HG03439 (cell line): ENCODE measurements at regions not wholly inside any gene's neighbourhood (a gene's known extent, or its start where the extent isn't known, plus 50 kb on each side); places are given as distances from the start of the nearest gene placed in this dataset.

Experiments used
- ATAC-seq: cut with Tn5 transposase; IDR thresholded peaks from one replicate; pipeline ENCODE4 v1.9.1; 2021; ENCODE audit warnings: mild to moderate bottlenecking, moderate library complexity; ENCODE audit not compliant: unreplicated experiment

- ATAC-seq = no peak
Observed at GRCh38 chr10:43772171-43772570, 123.5 kb upstream of the ZNF32 start.

DNA sequence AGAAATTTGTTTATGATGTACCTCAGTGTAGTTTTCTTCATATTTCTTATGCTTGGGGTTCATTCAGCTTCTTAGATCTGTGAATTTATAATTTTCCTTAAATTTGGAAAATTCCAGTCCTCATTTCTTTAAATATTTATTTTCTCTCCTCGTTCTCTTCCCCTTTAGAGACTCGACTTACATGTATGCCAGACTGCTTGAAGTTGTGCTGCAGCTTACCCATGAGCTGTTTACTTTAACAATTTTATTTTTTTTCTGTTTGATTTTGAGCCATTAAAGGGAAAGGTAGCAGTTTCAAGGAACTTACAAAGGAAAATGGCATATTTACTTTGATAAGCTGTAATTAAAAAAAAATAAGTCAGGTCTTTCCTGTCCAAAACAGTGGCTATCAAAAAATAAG lies 123.0 kb upstream of the ZNF32 start:
- no peak for ATAC-seq

GRCh38 chr10:43765516-43765915 lies 116.8 kb upstream of the ZNF32 start:
- ATAC-seq = no peak

DNA sequence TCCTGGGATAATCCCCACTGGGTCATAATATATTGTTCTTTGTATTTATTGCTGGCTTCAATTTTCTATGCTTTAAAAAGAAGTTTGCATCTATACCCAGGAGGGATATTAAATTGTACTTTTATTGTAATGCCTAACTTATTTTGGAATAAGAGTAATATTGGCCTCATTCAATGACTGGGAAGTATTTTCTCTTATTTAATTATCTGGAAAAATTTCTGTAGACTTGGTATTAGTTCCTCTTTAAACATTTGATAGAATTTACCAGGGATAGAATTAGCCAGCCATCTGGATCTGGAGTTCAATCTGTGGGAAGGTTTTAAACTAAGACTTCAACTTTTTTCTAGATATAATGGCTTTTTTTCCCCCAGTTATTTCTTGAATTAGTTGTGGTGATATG lies 115.2 kb upstream of the ZNF32 start:
- no peak for ATAC-seq

GRCh38 chr10:43760514-43760913 lies 111.8 kb upstream of the ZNF32 start:
- ATAC-seq = no peak

- no peak for ATAC-seq
Observed at GRCh38 chr10:43759216-43759615, 110.5 kb upstream of the ZNF32 start.

DNA sequence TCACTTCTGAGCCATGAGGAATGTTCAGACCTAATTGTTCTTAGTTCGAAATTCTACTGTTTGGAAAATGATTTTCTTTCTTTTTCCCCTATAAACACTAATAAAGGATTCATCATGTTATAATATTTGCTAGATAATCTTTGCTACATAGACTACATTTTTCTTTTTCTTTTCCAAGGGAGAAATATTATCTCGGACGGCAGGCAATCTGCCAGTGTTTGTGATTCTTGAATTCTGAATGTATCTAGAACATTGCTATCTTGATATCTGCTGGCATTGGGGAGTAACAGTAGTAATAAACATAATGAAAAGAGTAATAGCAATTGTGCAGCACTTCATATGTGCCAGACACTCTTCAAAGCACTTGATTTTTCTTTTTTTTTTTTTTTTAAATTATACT lies 107.7 kb upstream of the ZNF32 start:
- ATAC-seq = no peak

- ATAC-seq = no peak
Observed at GRCh38 chr10:43754569-43755260, 106.0 kb upstream of the ZNF32 start.

DNA sequence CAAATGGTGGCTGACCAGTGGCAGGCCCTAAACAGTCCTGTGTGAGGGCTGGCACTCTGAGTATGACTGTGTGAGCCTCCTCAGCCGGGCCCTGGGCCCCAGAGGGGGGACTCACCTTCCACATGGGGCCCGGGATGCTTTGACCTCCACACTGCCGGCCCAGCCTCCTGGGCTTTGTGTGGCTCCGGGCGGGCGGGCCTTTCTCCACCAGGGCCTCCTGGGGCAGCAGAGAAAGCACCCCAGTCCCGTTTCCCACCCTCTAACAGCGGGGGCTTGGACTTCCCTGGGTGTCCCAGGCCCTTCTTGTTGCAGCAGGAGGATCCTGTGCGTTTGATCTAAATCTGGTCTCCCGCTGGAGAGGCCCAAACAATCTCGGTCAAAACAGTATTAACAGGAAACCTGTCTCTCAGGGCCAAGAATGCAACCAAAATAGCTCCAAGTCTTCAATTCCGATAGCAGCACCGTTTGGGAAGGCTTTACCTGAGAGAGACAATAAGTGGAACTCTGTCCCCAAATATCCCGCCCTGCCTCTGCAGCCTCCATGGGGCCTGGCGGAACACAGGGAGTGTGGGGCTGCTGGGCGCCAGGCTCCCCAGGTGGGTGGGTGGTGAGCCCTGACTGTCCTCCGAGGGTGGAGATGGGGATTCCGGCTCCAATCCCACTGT lies 104.8 kb upstream of the ZNF32 start:
- ATAC-seq = no peak

DNA sequence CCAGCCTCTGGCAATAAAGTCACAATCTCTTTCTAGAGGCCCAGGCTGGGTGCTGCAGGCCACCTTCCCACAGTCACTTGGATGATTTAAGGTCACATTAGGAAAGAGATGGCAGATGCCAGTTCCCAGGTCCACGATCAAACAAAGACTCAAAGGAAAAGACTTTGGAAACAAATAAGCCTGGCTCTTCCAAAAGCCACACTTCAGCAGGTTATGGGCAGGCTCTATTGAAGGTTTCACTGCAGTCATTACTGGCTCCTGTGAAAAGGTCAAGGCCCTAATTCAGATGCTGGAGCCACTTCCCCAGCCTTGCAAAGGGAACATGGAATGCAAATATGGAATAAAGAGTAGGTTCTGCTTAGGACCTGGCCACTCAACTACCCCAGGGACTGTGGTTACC lies 104.0 kb upstream of the ZNF32 start:
- ATAC-seq = no peak

GRCh38 chr10:43751646-43752045 lies 103.0 kb upstream of the ZNF32 start:
- ATAC-seq = no peak

DNA sequence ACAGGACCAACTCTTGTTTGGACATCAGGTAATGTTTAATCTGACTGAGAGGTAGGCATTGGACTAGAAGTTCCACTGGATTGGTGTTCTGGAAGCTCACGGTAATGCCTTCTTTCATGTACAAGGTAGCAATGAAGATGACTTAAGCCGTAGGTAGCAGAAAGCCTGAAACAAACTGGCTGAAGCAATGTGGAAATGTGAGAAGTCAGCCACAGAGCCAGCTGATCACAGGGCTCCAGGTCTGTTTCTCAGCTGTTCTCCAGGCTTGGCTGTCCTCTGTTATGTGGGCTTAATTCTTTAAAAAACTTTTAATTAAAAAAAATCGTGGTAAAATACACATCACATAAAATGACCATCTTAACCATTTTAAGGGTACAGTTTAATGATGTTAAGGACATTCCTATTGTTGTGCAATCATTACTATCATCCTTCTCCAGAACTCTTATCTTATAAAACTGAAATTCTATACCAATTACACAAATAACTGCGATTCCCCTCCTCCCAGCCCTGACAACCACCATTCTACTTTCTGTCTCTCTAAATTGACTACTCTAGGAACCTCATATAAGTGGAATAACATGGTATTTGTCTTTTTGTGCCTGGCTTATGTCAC lies 101.4 kb upstream of the ZNF32 start:
- ATAC-seq = no peak

- no peak for ATAC-seq
Observed at GRCh38 chr10:43749145-43749576, 100.5 kb upstream of the ZNF32 start.

GRCh38 chr10:43748560-43748959 lies 99.9 kb upstream of the ZNF32 start:
- ATAC-seq = no peak

DNA sequence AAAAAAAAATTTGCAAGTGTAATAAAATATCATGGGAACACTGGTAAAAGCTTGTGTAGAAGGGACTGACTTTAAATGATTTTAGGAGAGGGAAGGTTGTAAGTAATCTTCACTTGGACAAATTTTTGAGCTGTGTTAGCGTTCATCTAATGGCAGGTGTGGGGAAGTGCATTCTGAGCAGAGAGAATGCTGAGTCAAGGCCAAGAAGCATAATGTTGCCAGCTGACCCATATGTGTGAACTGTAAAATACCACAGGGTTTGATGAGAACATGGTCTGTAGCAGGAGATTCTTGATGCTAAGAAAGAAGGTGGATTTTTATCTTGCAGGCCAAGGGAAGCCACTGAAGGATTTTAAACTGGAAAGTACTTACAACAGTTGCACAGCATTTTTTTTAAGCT lies 98.2 kb upstream of the ZNF32 start:
- no peak for ATAC-seq

DNA sequence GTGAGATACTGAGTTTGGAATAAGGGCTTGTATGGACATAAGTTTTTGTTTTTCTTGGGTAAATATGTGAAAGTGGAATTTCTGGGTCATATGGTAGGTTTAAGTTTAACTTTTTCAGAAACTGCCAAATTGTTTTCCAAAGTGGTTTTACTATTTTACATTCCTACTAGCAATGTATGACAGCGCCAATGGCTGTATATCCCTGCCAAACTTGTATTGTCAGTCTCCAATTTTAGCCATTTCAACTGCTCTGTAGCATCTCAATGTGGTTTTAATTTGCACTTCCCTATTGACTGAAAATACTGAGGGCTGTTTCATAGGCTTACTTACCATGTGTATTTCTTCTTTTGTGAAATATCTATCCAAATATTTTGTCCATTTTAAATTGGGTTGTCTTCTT lies 90.5 kb upstream of the ZNF32 start:
- ATAC-seq = no peak

- no peak for ATAC-seq
Observed at GRCh38 chr10:43737003-43737402, 88.3 kb upstream of the ZNF32 start.

DNA sequence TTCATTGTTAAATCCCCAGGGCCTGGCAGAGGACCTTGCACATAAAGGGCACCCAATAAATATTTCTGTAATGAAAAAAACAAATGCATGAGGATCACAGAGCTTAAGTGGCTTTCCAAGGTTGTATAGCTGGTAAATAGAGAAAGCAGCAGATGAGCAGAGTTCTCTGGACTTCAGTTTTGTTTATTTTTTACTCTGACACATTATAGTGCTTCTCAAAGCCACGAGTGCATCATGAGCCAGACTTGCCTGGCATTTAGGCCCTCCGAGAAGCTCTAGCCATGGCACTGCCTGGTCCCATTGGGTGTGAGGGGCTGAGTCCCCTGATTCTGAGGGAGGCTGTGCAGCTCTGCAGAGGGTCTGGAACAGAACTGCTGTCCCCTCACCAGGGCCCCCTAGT lies 87.2 kb upstream of the ZNF32 start:
- no peak for ATAC-seq

GRCh38 chr10:43734716-43735115 lies 86.0 kb upstream of the ZNF32 start:
- ATAC-seq = no peak

DNA sequence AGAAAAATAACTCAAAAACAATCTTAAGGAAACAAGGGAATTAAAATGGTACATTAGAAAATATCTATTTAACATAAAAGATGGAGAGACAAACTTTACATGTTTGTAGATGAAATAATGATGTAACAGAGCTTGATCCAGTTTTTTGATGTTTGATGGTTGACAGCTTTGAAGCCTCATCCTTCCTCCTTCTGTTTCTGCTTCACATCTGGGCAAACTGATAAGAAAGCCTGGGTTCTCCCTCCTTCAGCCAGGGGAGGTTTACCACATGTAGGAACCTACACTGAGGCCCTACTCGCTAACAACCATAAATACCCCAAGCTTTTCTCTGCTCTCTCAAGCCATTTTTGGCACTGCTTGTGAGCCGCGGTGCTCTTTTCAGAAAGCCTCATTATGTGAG lies 82.8 kb upstream of the ZNF32 start:
- ATAC-seq = no peak

DNA sequence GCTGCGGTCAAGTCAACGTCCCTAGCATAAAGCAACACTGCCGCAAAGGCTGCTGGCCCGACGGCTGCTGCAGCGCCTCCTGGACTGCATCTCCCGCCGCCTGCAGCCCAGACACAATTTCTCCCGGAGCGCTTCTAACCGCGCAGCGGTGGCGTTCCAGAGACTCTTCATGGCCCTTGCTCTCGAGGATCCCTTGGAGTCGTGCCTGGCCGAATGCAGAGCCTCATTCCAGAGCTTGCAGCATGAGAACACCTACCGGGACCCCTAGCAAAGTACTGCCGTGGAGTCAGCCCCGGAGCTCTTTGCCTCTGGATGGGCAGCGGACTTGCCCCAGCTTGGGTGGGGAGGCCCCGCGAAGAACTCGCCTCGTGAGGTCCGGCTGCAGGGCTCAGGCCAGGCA lies 79.7 kb upstream of the ZNF32 start:
- ATAC-seq = no peak

DNA sequence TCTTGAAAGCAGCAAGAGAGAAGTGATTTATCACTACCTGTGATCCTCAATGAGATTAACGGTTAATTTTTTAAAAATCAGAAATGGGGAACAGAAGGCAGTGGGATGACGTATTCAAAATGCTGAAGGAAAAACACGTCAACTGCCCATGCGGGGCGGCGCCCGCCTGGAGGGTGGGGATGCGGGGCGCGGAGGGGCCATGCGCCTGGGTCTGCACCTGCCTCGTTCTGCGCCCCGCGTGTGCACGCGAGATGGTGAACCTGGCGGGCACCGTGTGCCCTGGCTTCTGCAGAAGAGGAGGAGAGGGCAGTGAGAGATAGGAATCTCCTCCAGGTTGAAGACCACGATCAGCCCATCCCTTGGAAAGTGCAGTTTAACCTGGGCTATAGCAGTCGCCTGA lies 79.3 kb upstream of the ZNF32 start:
- no peak for ATAC-seq
